GM18511 (cell line): ENCODE measurements at regions not wholly inside any gene's neighbourhood (a gene's known extent, or its start where the extent isn't known, plus 50 kb on each side); places are given as distances from the start of the nearest gene placed in this dataset.
"Not testable (repeated sequence)": the region's sequence is repeated elsewhere in the genome, so short reads cannot be mapped to it uniquely, and the experiment has no call there.

Experiments
- ATAC-seq: cut with Tn5 transposase; IDR thresholded peaks from one replicate; pipeline ENCODE4 v1.9.1; 2021; ENCODE audit warnings: mild to moderate bottlenecking, moderate library complexity; ENCODE audit not compliant: unreplicated experiment

DNA sequence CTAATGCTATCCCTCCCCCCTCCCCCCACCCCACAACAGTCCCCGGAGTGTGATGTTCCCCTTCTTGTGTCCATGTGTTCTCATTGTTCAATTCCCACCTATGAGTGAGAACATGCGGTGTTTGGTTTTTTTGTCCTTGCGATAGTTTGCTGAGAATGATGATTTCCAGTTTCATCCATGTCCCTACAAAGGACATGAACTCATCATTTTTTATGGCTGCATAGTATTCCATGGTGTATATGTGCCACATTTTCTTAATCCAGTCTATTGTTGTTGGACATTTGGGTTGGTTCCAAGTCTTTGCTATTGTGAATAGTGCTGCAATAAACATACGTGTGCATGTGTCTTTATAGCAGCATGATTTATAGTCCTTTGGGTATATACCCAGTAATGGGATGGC lies 133.7 kb upstream of the ANK3 start:
- ATAC-seq = not testable (repeated sequence)

DNA sequence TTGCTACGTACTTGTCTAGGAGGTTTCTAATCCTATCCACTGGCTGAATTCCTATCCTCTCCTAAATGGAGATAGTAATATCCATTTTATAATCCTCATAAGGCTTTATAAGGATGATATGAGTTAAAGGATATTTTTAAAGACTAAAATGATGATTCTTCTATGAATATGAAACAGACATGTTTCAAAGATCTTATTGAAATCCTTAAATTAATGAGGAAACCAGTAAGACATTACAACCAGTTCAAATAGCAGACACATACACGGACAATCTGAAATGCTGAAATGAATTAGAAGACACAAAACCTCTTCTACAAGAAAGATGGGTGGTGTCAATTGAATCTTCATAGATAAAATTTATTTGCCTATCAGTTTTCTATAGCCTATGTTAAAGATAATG lies 132.9 kb upstream of the ANK3 start:
- no peak for ATAC-seq

DNA sequence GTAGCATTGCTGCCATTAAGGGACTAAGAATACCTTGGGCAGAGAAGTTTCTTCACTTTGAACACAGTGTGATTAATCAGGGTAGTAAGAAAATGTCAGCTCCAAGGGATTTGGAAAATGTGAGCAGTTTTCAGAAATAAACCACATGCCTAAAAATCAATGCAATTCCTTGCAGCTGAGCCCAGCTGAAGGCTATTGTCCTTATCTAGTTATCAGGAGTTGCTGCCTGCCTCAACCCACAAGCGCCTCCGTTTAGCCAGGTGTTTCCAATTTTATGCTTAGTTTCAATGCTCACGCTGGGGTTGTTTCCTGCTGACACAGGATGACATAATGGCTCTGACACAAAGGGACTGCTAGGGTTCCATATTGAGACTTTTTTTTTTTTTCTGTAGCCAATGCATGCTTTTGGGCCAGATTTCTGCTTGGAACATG lies 132.3 kb upstream of the ANK3 start:
- ATAC-seq = no peak

DNA sequence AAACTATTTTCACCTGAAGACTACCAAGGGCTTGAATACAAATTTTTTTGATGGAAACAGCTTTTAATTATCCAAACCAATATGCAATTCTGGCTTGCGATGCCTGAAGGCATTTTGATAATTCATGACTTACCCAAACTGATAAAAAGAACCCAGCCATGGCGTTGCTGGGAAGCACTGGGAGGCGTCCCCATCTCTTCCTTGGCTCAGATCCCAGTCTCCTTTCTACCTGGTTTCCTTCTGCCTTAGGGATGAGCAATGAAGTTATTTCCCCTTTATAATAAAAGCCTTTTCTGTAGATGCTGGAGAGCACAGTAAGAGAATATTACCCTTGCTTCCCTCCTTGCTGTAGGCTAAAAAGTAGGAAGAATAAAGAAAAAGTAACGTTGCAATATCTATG lies 129.1 kb upstream of the ANK3 start:
- ATAC-seq = no peak

DNA sequence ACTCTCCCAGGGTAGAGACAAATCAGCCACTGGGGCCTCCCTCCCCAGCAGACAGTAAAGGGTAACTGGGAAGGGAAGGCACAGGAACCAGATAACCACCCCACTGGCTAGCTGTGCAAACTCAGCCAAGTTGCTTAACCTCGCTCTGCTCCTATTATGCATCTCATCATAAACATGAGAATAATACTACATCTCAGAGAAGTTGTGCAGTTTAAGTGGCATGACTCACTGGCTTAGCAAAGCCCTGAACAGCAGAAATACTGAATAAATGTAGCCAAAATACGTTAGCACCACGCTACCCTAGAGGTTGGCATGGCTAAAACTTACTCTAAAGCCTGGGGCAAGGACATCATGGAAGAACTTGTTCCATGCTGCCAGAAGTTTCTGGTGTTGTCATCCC lies 128.1 kb upstream of the ANK3 start:
- no peak for ATAC-seq

DNA sequence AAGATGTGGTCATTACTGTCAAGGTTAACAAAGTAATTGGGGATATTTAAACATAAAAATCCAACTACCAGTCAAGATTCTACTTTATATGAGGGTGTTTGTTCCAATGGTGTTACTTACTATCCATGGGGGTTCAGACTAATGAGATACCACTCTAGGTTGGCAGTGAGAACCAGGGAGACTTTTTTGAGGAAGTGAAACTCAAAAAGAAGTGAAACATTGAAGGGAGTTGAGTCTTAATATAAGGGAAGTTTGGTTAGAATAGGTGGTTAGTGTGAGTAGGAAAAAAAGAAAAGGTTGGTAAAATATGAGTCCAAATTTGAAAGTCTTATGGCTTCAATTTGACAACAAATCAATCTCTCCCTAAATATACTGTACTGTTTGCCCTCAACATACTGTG lies 123.6 kb upstream of the ANK3 start:
- ATAC-seq = peak; percentile 84

DNA sequence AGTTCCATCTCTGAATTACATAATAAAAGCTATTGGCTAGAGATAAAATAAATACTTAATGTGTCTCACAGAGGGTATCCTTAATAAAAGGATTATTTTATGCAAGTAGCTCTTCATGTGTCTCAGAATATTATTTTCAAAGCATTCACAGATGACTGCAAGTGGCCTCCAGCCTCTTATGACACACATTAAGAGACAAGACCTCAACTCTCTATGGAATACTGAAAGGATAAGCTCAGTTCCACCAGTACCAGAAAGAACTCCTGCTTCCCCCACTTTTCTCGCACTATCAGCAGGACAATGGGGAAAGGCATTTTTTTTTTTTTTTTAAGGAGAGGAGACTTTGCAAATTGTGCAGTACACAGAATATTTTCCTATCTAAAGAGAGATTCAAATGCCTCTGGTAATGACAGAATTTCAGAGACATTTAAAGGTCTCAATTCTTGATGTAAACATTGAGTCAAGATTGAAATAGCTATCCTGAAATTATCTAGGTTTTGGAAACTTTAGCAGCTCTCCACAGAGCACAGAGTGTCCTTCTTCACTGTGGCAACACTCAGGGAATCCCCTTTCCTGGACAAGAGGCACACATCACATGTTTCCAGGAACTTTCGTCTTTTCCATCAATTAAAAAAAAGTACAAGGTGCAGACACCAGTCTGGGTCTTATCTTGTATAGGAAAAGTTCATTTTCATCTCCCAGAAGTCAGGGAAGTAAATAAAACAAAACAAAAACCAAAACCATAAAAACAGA lies 122.0 kb upstream of the ANK3 start:
- no peak for ATAC-seq

DNA sequence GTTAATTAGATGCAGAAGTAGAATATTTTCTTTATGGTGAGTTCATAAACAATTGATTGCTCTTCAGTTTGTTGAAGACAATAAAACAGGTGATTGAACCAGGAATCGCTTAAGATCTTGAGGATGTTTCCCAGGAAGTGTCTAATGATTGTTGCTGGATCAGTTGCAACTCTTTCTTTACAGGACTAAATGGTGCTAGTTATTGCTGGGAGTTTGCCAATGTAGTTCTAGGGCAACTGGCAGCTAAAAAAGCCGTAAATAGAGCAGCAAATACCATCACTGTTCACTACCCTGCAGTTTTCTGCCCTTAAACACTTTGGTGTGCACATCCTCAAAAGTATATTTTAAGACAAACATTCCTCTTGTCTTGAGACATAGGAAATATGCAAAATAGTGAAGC lies 119.2 kb upstream of the ANK3 start:
- no peak for ATAC-seq

DNA sequence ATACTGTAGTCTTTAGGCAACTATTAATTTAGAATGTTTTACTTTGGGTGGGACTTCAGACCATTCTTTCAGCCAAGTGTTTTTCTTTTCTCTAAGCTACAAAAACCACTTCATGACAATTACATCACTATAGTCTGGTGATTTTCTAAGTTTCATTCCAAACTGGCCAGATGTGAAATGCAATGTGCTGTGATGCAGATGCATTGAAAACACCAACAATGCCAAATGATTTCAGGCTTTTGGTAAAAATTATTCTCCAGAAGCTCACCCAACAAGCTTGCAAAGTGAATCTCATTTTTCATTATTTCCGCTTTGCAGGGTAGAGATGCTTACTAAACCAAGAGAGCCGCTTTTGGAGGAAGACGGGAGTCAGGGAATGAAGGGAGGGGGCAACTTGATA lies 118.4 kb upstream of the ANK3 start:
- no peak for ATAC-seq

DNA sequence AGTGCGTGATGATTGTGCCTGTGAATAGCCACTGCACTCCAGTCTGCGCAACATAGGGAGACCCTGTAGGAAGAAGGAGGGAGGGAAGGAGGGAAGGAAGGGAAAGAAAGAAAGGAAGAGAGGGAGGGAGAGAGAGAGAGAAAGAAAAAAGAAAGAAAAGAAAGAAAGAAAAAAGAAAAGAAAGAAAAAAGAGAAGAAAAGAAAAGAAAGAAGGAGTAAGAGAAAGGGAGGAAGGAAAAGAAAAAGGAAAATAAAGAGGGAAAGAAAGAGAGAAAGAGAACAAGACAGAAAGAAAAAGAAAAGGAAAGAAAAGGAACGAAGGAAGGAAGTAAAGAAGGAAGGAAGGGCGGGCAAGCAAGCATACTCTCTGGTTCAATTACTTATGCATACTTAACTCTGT lies 112.9 kb upstream of the ANK3 start:
- ATAC-seq = no peak

DNA sequence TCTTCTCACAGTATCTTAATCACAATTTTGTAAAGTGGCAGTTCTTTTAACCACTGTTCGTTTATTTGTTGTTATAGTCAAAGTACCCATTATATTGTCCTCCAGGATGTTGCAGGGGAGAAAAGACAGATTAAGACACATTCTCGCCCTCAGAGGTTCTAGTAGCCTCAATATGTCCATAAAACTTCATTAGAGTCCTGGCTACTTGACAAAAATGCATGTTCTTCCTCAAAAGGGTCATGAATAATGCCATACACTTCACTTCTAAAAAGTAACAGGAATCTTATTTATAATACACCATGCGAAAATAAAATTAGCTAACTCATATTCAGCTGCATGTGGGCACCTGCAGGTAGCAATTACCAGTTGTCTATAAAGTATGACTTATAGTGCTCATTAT lies 109.3 kb upstream of the ANK3 start:
- no peak for ATAC-seq

DNA sequence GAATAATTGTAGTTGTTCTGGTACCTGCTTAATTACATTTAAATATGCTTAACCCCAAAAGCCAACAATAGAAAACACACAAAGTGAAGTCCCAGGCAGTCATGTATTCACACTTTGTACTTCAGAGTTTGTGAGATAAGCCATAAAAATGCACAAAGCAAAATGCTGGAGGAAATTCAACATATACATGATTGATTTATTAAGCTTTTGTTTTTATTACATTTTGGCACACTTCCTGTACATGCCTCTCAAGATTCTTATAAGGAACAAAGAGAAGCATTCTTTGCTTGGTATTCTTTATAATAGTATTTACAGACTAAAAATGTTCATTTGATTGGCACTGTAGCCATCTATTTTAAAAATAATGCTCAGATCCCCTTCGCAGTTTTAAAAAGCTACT lies 107.7 kb upstream of the ANK3 start:
- ATAC-seq = no peak

DNA sequence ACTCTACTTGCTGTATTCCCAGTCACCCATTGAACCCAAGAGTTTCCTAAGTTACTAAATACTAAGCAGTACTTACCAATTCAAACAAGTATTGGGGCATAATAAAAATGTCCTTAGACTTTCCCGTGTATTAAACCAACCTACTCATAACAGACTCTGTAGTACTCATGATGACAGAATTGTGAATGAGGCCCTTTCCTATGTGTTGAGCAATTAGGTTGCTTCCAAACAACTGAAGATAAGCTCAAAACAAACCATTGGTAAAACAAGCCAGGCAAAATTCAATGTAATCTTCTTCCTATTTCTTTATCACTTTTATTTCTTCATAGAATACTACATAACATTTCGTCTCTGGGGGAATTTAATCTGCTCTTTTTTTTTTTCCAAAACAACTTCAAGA lies 106.5 kb upstream of the ANK3 start:
- ATAC-seq = no peak

DNA sequence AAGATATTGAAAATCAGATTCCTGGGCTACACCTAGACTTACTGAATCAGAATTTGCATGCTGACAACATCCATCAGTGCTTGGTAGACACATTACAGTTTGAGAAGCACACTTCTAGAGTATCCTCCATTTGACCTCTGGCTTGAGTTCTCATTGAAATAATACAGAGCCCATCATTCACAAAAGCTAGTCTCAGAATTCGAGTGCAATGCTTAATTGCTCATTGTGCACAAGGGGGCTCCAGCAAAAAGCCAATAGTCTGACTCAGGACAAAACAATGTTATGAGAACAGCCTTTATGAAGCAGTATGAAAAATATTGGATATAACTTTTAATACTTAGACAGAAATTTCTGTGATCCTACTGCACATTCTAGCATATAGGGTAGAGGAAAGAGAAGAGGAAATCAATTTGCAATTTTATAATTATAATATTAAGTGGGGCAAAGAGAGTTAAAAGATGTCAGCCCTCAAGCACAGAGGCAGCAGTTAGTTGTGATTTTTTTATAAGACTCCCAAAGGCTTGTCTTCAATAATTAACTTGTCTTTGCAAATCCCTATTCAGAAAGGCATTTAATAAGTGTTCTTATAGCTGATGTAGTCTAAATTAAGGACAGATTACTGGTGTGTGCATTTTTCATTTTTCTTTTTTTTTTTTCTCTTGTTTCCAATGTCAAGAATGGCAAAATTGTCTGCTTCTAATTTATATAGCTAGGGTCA lies 105.8 kb upstream of the ANK3 start:
- ATAC-seq = no peak

DNA sequence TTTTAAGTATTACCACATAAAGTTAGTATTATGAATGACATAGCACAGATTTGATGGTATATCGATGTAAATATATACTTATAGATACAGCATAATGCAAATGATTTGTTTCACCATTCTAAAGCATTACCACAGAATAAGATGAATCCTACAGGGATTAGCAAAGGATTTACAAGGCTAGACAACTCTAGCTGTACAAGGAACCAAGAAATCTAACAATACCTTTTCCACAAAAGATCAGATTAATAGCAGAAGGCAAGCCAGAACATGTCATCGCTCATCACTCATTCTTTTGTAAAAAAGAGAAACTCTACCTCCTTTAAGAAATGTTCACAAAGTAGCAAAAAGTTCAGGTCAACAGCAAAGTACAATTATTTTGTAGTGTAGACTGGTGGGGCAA lies 105.1 kb upstream of the ANK3 start:
- ATAC-seq = no peak

DNA sequence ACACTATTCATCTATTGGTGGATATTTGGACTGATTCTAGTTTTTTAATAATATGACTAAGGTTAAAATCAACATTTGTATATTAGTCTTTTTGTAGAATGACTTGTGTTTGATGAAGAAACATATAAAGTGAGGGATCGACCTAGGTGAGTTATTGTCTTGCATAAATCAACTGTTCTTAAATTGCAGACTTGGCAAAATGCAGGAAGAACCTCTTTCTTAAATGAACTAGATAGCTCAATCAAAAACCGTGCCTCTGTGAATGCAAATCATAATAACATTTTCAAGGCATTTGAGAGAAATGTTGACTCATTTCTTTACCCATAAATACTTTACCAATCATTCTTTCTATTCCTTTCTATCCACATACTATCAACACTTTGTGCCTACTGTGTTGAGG lies 101.5 kb upstream of the ANK3 start:
- ATAC-seq = no peak

DNA sequence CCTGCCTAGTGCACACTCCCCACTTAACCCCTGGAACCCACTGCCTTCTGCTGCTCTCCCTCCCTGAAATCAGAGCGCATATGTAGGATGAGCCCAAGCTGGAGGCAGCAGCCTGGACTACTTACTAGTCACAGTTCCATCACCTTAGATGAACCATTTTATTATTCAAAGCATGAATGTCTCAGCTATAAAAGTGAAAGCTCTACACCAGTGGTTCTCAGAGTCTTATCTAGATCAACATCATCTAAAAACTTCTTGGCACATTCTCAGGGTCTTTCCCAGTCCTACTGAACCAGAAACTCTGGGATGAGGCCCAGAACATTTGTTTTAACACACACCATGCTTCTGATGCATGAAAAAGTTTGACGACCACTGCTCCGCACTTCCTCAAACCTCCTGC lies 100.3 kb upstream of the ANK3 start:
- no peak for ATAC-seq

DNA sequence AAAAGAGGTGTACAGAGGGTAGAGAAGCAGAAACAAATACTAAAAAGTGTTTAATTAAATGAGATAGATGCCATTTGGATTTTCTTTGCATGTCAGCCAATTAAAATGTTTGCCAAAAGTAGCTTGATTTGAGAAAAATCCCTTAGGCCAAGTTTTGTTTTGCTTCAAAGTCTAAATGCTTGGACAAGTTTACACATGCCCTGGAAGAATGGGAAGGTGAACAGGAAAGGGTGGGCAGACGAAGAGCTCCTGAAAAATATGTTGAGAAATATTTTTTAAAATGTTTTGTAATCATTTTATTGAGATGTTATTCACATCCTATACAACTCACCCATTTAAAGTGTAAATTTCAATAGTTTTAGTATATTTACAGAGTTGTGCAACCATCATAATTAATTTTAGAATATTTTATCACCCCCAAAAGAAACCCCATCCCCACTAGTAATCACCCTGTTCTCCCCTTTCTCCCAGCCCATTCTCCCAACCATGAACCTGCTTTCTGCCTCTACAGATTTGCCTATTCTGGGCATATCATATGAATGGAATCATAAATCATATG lies 98.5 kb upstream of the ANK3 start:
- no peak for ATAC-seq

DNA sequence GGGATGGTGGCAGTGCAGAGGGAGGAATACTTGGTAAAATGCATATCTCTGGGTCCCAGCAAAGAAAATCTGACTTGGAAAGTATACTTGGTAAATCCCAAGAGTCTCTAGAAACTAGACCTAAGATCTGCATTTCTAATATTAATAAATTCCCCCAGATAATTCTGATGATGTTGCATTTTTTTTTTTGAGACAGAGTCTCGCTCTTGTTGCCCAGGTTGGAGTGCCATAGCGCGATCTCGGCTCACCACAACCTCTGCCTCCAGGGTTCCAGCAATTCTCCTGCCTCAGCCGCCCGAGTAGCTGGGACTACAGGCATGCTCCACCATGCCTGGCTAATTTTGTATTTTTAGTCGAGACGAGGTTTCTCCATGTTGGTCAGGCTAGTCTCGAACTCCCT lies 97.9 kb upstream of the ANK3 start:
- no peak for ATAC-seq

DNA sequence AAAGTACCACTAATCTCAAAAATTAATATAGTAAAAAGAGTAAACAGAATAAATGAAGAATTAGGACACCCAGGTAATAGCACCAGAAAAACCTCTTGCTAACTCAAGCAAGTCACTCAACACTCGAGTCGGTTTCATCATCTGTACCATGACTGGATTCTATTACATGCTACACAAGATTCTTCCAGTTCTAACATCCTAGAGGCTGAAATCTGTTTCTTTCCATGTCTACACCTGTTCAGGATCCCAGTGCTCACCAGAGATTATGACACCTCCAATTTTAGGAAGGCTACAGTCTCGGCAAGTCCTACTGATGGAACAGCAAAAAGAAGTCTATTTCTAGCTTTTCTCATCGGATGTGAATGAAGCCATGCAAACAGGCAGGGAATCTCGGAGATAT lies 95.3 kb upstream of the ANK3 start:
- no peak for ATAC-seq

DNA sequence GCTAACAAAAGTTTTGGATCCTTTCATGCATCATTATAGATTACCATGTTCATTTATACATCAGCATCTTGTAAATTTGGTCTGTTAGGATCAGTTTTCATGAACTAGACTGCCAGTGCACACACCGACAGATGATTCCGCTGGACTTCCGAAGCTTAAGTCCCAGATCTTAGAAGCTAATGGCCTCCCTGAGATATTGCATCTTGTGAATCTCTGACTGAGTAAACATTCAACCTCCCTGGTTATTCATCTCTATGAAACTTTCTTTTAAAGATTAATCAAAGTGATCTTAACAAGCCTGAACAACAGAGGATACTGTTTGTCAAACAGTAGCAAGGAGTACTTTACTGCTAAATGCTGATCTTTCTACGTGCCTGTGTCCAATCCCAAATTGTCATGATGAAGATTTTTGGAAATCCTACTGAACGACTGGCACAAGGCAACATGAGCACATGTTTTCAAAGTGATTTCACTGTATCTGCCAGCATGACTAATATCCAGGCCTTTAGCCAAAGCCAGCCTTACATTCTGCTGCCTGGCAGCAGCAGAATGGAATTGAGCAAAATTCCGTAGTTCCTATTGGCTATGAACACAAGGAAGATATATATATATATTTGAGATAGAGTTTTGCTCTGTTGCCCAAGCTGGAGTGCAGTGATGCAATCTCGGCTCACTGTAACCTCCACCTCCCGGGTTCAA lies 91.3 kb upstream of the ANK3 start:
- no peak for ATAC-seq
